H54 (cell line): ENCODE measurements at regions not wholly inside any gene's neighbourhood (a gene's known extent, or its start where the extent isn't known, plus 50 kb on each side); places are given as distances from the start of the nearest gene placed in this dataset.

ENCODE experiments used
- DNase-seq: peaks from one replicate; pipeline ENCODE4 v3.0.0; 2011; ENCODE audit warnings: low spot score, mixed read lengths; ENCODE audit not compliant: insufficient read length
- FAIRE-seq: peaks from 3 replicates; lab custom pipeline; 2011; peaks lifted over from hg19 to GRCh38; lab: Jason Lieb, UNC
- POLR2A ChIP-seq: IDR thresholded peaks from 2 replicates; pipeline ENCODE4 v1.6.1; 2011; ENCODE audit warnings: low read depth, mild to moderate bottlenecking, low read length

GRCh38 chr6:14344486-14344885 is 226.9 kb downstream of the CD83 start:
- no peak for TF ChIP-seq POLR2A
- FAIRE-seq (no peak), DNase-seq (no peak)

GRCh38 chr6:14348389-14348788 is 230.8 kb downstream of the CD83 start:
- DNase-seq (no peak), FAIRE-seq (no peak)
- no peak for TF ChIP-seq POLR2A

- TF ChIP-seq POLR2A, result no peak
- DNase-seq (no peak), FAIRE-seq (no peak)
Observed at GRCh38 chr6:14349507-14349906, 231.9 kb downstream of the CD83 start.

- no peak for TF ChIP-seq POLR2A
- no peak for FAIRE-seq
- no peak for DNase-seq
Observed at GRCh38 chr6:14350210-14350609, 232.6 kb downstream of the CD83 start.

GRCh38 chr6:14353281-14353680 is 235.7 kb downstream of the CD83 start:
- no peak for DNase-seq
- no peak for FAIRE-seq
- TF ChIP-seq POLR2A, result no peak

- DNase-seq (no peak), FAIRE-seq (no peak)
- no peak for TF ChIP-seq POLR2A
Observed at GRCh38 chr6:14353798-14354197, 236.2 kb downstream of the CD83 start.

- DNase-seq (peak; percentile 19), FAIRE-seq (peak; percentile 94)
- TF ChIP-seq POLR2A, result no peak
Observed at GRCh38 chr6:14354919-14355572, 237.5 kb downstream of the CD83 start.

- DNase-seq (no peak), FAIRE-seq (no peak)
- no peak for TF ChIP-seq POLR2A
Observed at GRCh38 chr6:14359438-14359837, 241.9 kb downstream of the CD83 start.

- DNase-seq, result no peak
- no peak for FAIRE-seq
- no peak for TF ChIP-seq POLR2A
Observed at GRCh38 chr6:14360565-14360964, 243.0 kb downstream of the CD83 start.

- no peak for TF ChIP-seq POLR2A
- FAIRE-seq (no peak), DNase-seq (no peak)
Observed at GRCh38 chr6:14361297-14361696, 243.7 kb downstream of the CD83 start.

- no peak for TF ChIP-seq POLR2A
- no peak for FAIRE-seq
- DNase-seq, result no peak
Observed at GRCh38 chr6:14361956-14362587, 244.5 kb downstream of the CD83 start.

- no peak for FAIRE-seq
Observed at GRCh38 chr6:14364370-14364769, 246.8 kb downstream of the CD83 start.

GRCh38 chr6:14365393-14365792 is 247.8 kb downstream of the CD83 start:
- no peak for TF ChIP-seq POLR2A
- DNase-seq, result no peak
- FAIRE-seq, result no peak

More at GRCh38 chr6:14364370-14364769, 246.8 kb downstream of the CD83 start:
- DNase-seq, result no peak
- TF ChIP-seq POLR2A, result no peak

GRCh38 chr6:14366315-14366714 is 248.7 kb downstream of the CD83 start:
- FAIRE-seq, result no peak
- no peak for DNase-seq
- no peak for TF ChIP-seq POLR2A

GRCh38 chr6:14366872-14367271 is 249.3 kb downstream of the CD83 start:
- DNase-seq (no peak), FAIRE-seq (no peak)
- TF ChIP-seq POLR2A, result no peak
